IMR-90 (cell line): ENCODE measurements at regions not wholly inside any gene's neighbourhood (a gene's known extent, or its start where the extent isn't known, plus 50 kb on each side); places are given as distances from the start of the nearest gene placed in this dataset.
"Not testable (repeated sequence)": the region's sequence is repeated elsewhere in the genome, so short reads cannot be mapped to it uniquely, and the experiment has no call there.

ENCODE experiments used
- ATAC-seq: fragments of 200-7000 bp; cut with Tn5 transposase; 2 replicates; pipeline ENCODE4 v1.9.1; 2020; ENCODE audit warnings: low read depth, mild to moderate bottlenecking, moderate library complexity
- BruUV-seq: library from RNA; stranded (reverse); fragments of 400-500 nt; replicated peaks from 2 replicates; lab custom pipeline; 2021; lab: Mats Ljungman, UMichigan
- CTCF ChIA-PET: fragments of 300-600 bp; formaldehyde crosslinking; extraction: SDS; loops from one replicate; lab custom pipeline; 2021; ENCODE audit warnings: antibody characterized with exemption; lab: Yijun Ruan, JAX
- POLR2A ChIA-PET: fragments of 300-600 bp; sonication (Branson Sonifier 250); formaldehyde crosslinking; loops from one replicate; lab custom pipeline; 2022; ENCODE audit warnings: antibody characterized with exemption; ENCODE audit not compliant: unreplicated experiment; lab: Charles Lee
- DNase-seq: peaks from one replicate; pipeline ENCODE4 v3.0.0; 2013
- H2AFZ ChIP-seq: replicated peaks from 2 replicates; pipeline ENCODE3; 2013; ENCODE audit warnings: low read length, mild to moderate bottlenecking; ENCODE audit not compliant: poor library complexity
- H2AK5ac ChIP-seq: 2 replicates; pipeline ENCODE4 v1.6.1; 2013; ENCODE audit warnings: low read depth, low read length, inconsistent platforms
- H2AK9ac ChIP-seq: replicated peaks from 2 replicates; pipeline ENCODE3; 2013; ENCODE audit warnings: mild to moderate bottlenecking, low read depth, low read length, moderate library complexity; ENCODE audit not compliant: poor library complexity
- H2BK120ac ChIP-seq: 2 replicates; pipeline ENCODE4 v1.6.1; 2013; ENCODE audit warnings: low read depth, low read length, inconsistent platforms
- H2BK15ac ChIP-seq: 3 replicates; pipeline ENCODE4 v1.6.1; 2013; ENCODE audit warnings: low read depth, low read length, inconsistent platforms
- H2BK20ac ChIP-seq: 2 replicates; pipeline ENCODE4 v1.6.1; 2013; ENCODE audit warnings: low read depth, mild to moderate bottlenecking, inconsistent platforms, low read length, moderate library complexity
- H2BK5ac ChIP-seq: 2 replicates; pipeline ENCODE4 v1.6.1; 2013; ENCODE audit warnings: mild to moderate bottlenecking, low read depth, low read length, inconsistent platforms; ENCODE audit not compliant: poor library complexity, severe bottlenecking
- H3K14ac ChIP-seq: replicated peaks from 2 replicates; pipeline ENCODE4 v1.6.1; 2013; ENCODE audit warnings: low read depth, low read length, inconsistent platforms
- H3K18ac ChIP-seq: 2 replicates; pipeline ENCODE4 v1.6.1; 2013; ENCODE audit warnings: low read depth, low read length, control low read depth
- H3K23ac ChIP-seq: 2 replicates; pipeline ENCODE4 v1.6.1; 2013; ENCODE audit warnings: low read depth, low read length, inconsistent platforms
- H3K27ac ChIP-seq: 2 replicates; pipeline ENCODE4 v1.5.1; 2013; ENCODE audit warnings: mild to moderate bottlenecking, control low read depth, low read length; ENCODE audit not compliant: insufficient read depth
- H3K27me3 ChIP-seq: 2 replicates; pipeline ENCODE4 v1.6.1; 2013; ENCODE audit warnings: low read length; ENCODE audit not compliant: control insufficient read depth, insufficient read depth
- H3K36me3 ChIP-seq: 2 replicates; pipeline ENCODE4 v1.6.1; 2013; ENCODE audit warnings: low read length, mixed read lengths; ENCODE audit not compliant: control insufficient read depth, insufficient read depth
- H3K4ac ChIP-seq: 2 replicates; pipeline ENCODE4 v1.6.1; 2013; ENCODE audit warnings: low read depth, low read length, inconsistent platforms
- H3K4me1 ChIP-seq: 2 replicates; pipeline ENCODE4 v1.6.1; 2013; ENCODE audit warnings: low read length, mixed read lengths; ENCODE audit not compliant: control insufficient read depth, insufficient read depth
- H3K4me2 ChIP-seq: 2 replicates; pipeline ENCODE4 v1.6.1; 2013; ENCODE audit warnings: low read depth, mild to moderate bottlenecking, control low read depth, low read length, moderate library complexity
- H3K4me3 ChIP-seq: 2 replicates; pipeline ENCODE4 v1.5.1; 2013; ENCODE audit warnings: low read depth, mild to moderate bottlenecking, control low read depth, low read length, moderate library complexity; ENCODE audit not compliant: insufficient read depth
- H3K56ac ChIP-seq: 2 replicates; pipeline ENCODE4 v1.6.1; 2013; ENCODE audit warnings: low read length, inconsistent platforms; ENCODE audit not compliant: insufficient read depth; ENCODE audit errors: extremely low read depth
- H3K79me1 ChIP-seq, 2 experiments: 2 replicates each; pipeline ENCODE4 v1.6.1; 2013; ENCODE audit warnings: low read length in 2 of 2, inconsistent platforms in 1 of 2, low read depth in 1 of 2
- H3K9ac ChIP-seq: 2 replicates; pipeline ENCODE4 v1.6.1; 2013; ENCODE audit warnings: low read depth, low read length, control low read depth
- H3K9me1 ChIP-seq: 2 replicates; pipeline ENCODE4 v1.6.1; 2013; ENCODE audit warnings: low read length, inconsistent platforms; ENCODE audit not compliant: insufficient read depth
- H3K9me3 ChIP-seq: 2 replicates; pipeline ENCODE4 v1.6.1; 2013; ENCODE audit warnings: low read length; ENCODE audit not compliant: control insufficient read depth, insufficient read depth
- H4K20me1 ChIP-seq: 2 replicates; pipeline ENCODE4 v1.6.1; 2013; ENCODE audit warnings: low read length, inconsistent platforms; ENCODE audit not compliant: insufficient read depth
- H4K5ac ChIP-seq: 2 replicates; pipeline ENCODE4 v1.6.1; 2013; ENCODE audit warnings: mild to moderate bottlenecking, low read depth, low read length, control low read depth
- H4K8ac ChIP-seq, 2 experiments: 2 replicates each; pipeline ENCODE4 v1.6.1; 2013; ENCODE audit warnings: low read depth in 2 of 2, low read length in 2 of 2, control low read depth in 1 of 2, inconsistent platforms in 1 of 2
- H4K91ac ChIP-seq: 2 replicates; pipeline ENCODE4 v1.6.1; 2013; ENCODE audit warnings: low read depth, low read length, inconsistent platforms; ENCODE audit not compliant: insufficient read depth
- WGBS, 2 experiments: methylation state at CpG; one replicate each; pipeline versions ENCODE4 v1.1.5 to v1.1.7; 2013; ENCODE audit warnings: missing lambda C conversion rate in 2 of 2; ENCODE audit not compliant: insufficient read length in 1 of 2; ENCODE audit errors: extremely low coverage in 2 of 2; 5-methylcytosine and 5-hydroxymethylcytosine counted together
- dilution Hi-C: fragments of 300-500 bp; cut with HindIII; formaldehyde crosslinking; loops from one replicate; pipeline ENCODE4 v1.14.3; 2018; ENCODE audit warnings: low sequenced_read_pairs; ENCODE audit not compliant: unreplicated experiment
- in situ Hi-C: fragments of 300-500 bp; cut with MboI; formaldehyde crosslinking; loops from 3 replicates; pipeline ENCODE4 v1.14.3; 2019; ENCODE audit warnings: low sequenced_read_pairs, inconsistent platforms, mixed read lengths
- intact Hi-C: fragments of 100-400 bp; cut with micrococcal nuclease; formaldehyde crosslinking; loops from 2 replicates; pipeline ENCODE4 v1.10.0; 2022

DNA sequence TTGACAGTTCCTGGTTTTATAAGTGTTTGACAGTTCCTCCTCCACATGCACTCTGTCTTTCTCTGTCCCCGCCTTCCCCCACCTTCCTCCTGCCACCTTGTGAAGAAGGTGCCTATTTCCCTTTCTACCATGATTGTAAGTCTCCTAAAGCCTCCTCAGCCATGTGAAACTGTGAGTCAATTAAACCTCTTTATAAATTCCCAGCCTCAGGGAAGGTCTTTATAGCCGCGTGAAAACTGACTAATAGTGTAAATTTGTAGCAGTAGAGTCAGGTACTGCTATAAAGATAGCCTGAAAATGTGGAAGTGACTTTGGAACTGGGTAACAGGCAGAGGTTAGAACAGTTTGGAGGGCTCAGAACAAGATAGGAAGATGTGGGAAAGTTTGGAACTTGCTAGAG lies 88.7 kb upstream of the ADORA2B start:
- H3K4me3 ChIP-seq, H3K9me1 ChIP-seq, DNase-seq, POLR2A ChIA-PET, H3K4me2 ChIP-seq, H4K91ac ChIP-seq, ATAC-seq, H3K36me3 ChIP-seq, H2AK9ac ChIP-seq, H3K9me3 ChIP-seq, dilution Hi-C loops, H3K4me1 ChIP-seq, H2BK20ac ChIP-seq, H4K20me1 ChIP-seq, H3K9ac ChIP-seq, H3K23ac ChIP-seq, H2BK15ac ChIP-seq, H3K79me1 ChIP-seq, H3K4ac ChIP-seq, H3K14ac ChIP-seq, H2BK5ac ChIP-seq, H3K27me3 ChIP-seq, intact Hi-C loops, H2AK5ac ChIP-seq, H3K18ac ChIP-seq, BruUV-seq, H3K56ac ChIP-seq, H2AFZ ChIP-seq, H4K8ac ChIP-seq, H3K27ac ChIP-seq, H4K5ac ChIP-seq, in situ Hi-C loops, CTCF ChIA-PET, H2BK120ac ChIP-seq: not testable (repeated sequence)
- no CpG with 5 or more reads among the region's 3 CpGs for WGBS, 2 experiments

DNA sequence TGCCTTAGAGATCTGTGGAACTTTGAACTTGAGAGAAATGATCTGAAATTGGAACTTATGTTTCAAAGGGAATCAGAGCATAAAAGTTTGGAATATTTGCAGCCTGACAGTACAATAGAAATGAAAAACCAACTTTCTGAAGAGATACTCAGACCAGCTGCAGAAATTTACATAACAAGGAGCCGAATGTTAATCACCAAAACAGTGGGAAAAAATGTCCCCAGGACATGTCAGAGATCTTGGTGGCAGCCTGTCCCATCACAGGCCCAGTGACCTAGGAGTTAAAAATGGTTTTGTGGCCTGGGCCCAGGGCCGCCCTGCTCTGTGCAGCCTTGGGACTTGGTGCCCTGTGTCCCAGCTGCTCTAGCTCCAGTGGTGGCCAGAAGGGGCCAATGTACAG lies 88.2 kb upstream of the ADORA2B start:
- H3K4ac ChIP-seq, H3K4me1 ChIP-seq, H4K91ac ChIP-seq, H4K20me1 ChIP-seq, H3K14ac ChIP-seq, H3K4me3 ChIP-seq, H3K4me2 ChIP-seq, H2AFZ ChIP-seq, H3K9me1 ChIP-seq, H4K8ac ChIP-seq, H2BK5ac ChIP-seq, dilution Hi-C loops, DNase-seq, H2BK120ac ChIP-seq, H3K56ac ChIP-seq, H3K18ac ChIP-seq, H2BK15ac ChIP-seq, H3K23ac ChIP-seq, H2AK5ac ChIP-seq, H3K9me3 ChIP-seq, H3K36me3 ChIP-seq, BruUV-seq, H2AK9ac ChIP-seq, H3K9ac ChIP-seq, H2BK20ac ChIP-seq, in situ Hi-C loops, H3K79me1 ChIP-seq, H3K27me3 ChIP-seq, H3K27ac ChIP-seq, ATAC-seq, H4K5ac ChIP-seq, POLR2A ChIA-PET, intact Hi-C loops: not testable (repeated sequence)
- WGBS, 2 experiments, result no CpG with 5 or more reads among the region's 2 CpGs
- CTCF ChIA-PET, result interaction anchor here (0.6 kb wide), 1 partner anchor 144 kb away, joined by 3 read pairs; no protein-coding TSS in a partner anchor
